ENCODE measurements at regions not wholly inside any gene's neighbourhood (a gene's known extent, or its start where the extent isn't known, plus 50 kb on each side); places are given as distances from the start of the nearest gene placed in this dataset.

- Histone ChIP-seq H3K9me3 (no peaks in the 10 kb centered on the region), H3K36me3 (no peaks in the 10 kb centered on the region), H3K4me1 (no peaks in the 10 kb centered on the region), H3K4me3 (ENCODE audit: low read depth, low read length) (no peak overlapping the region), H3K27me3 (no peaks in the 10 kb centered on the region)
- TF ChIP-seq CTCF (IDR thresholded peaks at IDR 0.05; ENCODE audit: low read depth, low read length), result no peak
- no peak for DNase-seq
Observed at GRCh38 chr11:30107899-30108298, 91.1 kb upstream of the KCNA4 start.

DNA sequence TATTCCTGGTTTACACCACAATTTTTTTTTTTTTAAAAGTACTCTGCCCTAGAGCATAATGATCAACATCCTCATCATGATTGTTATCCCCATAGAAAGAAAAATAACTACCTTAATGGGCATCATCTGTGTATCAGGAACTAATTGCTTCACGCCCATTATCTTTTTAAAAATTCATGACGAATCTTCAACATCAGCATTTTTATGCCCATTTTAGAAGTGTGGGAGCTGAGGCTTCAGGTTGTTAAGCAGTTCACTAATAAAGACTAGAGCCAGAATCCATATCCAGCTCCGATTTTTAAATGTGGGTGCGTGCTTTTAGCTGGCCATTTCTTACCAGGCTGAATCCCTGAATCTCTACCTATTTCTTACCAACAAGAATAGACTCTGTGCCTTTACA is 92.9 kb upstream of the KCNA4 start:
- no peaks in the 10 kb centered on the region for H3K27me3 ChIP-seq
- no peak for DNase-seq
- no peak for TF ChIP-seq CTCF (IDR thresholded peaks at IDR 0.05; ENCODE audit: low read depth, low read length)
- no peaks in the 10 kb centered on the region for H3K4me1 ChIP-seq
- H3K9me3 ChIP-seq, result no peaks in the 10 kb centered on the region
- H3K36me3 ChIP-seq, result no peaks in the 10 kb centered on the region
- H3K4me3 ChIP-seq (ENCODE audit: low read depth, low read length), result no peak overlapping the region

- Histone ChIP-seq H3K4me3 (ENCODE audit: low read depth, low read length) (no peak overlapping the region), H3K36me3 (no peaks in the 10 kb centered on the region), H3K27me3 (no peaks in the 10 kb centered on the region), H3K4me1 (no peaks in the 10 kb centered on the region), H3K9me3 (no peaks in the 10 kb centered on the region)
- no peak for DNase-seq
- TF ChIP-seq CTCF (IDR thresholded peaks at IDR 0.05; ENCODE audit: low read depth, low read length), result no peak
Observed at GRCh38 chr11:30110691-30111090, 93.9 kb upstream of the KCNA4 start.

GRCh38 chr11:30111786-30112185 is 95.0 kb upstream of the KCNA4 start:
- Histone ChIP-seq H3K4me3 (ENCODE audit: low read depth, low read length) (no peak overlapping the region), H3K36me3 (no peaks in the 10 kb centered on the region), H3K4me1 (no peaks in the 10 kb centered on the region), H3K27me3 (no peaks in the 10 kb centered on the region), H3K9me3 (no peaks in the 10 kb centered on the region)
- no peak for TF ChIP-seq CTCF (IDR thresholded peaks at IDR 0.05; ENCODE audit: low read depth, low read length)
- no peak for DNase-seq

DNA sequence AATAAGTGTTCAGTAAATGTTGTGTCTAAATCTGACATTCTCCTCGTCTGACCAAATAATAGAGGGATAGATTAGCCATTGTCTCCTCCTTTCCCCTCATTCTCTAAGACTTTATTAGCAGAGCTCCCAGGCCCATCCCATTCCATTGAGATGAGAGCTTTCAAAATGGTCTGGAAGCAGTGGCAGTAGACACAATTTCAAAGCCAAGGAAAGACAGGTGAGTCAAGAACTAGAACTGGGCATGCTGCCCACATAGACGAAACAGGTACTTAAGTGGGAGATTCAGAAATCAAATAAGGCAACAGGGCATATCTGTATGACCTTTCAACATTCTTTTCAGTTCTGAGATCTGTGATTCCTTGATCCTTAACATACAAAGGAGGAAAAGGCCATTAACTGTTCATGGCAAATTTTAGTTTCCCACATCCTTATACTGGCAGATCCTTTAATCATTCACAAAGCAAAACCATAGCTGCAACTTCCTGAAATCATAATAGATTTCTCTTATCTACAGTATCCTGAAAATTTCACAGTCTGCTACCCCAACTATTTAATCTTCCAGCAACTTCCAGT is 96.6 kb upstream of the KCNA4 start:
- no peak for DNase-seq

GRCh38 chr11:30116512-30116911 is 99.7 kb upstream of the KCNA4 start:
- TF ChIP-seq CTCF (IDR thresholded peaks at IDR 0.05; ENCODE audit: low read depth, low read length), result no peak
- DNase-seq, result no peak
- H3K36me3 ChIP-seq, result no peaks in the 10 kb centered on the region
- H3K4me1 ChIP-seq, result no peaks in the 10 kb centered on the region
- H3K27me3 ChIP-seq, result no peaks in the 10 kb centered on the region
- H3K9me3 ChIP-seq, result no peaks in the 10 kb centered on the region
- no peak overlapping the region for H3K4me3 ChIP-seq (ENCODE audit: low read depth, low read length)

More for the DNA sequence above, 96.6 kb upstream of the KCNA4 start:
- H3K4me3 ChIP-seq (ENCODE audit: low read depth, low read length), result no peak overlapping the region
- H3K4me1 ChIP-seq, result no peaks in the 10 kb centered on the region
- H3K27me3 ChIP-seq, result no peaks in the 10 kb centered on the region
- no peaks in the 10 kb centered on the region for H3K9me3 ChIP-seq
- no peaks in the 10 kb centered on the region for H3K36me3 ChIP-seq
- TF ChIP-seq CTCF (IDR thresholded peaks at IDR 0.05; ENCODE audit: low read depth, low read length), result no peak
